Stomach (tissue), 8 donors: ENCODE measurements at regions not wholly inside any gene's neighbourhood (a gene's known extent, or its start where the extent isn't known, plus 50 kb on each side); places are given as distances from the start of the nearest gene placed in this dataset.

Source experiments
- DNase-seq, 2 donors: peaks; one replicate each; pipeline versions ENCODE4 v3.0.0 to v3.0.0-alpha.2; 2013 to 2019
- H3K27ac ChIP-seq, 5 donors: fragments of 200-600 bp in 4 of 5; sonication (generic) in 4 of 5; one replicate each; pipeline ENCODE4 v1.5.1; 2013 to 2019; ENCODE audit warnings: mild to moderate bottlenecking in 1 of 5, moderate library complexity in 1 of 5
- H3K27me3 ChIP-seq, 3 donors: fragments of 200-600 bp; sonication (generic); one replicate each; pipeline ENCODE4 v1.5.1; 2017 to 2019; ENCODE audit warnings: mixed run types in 1 of 3
- H3K36me3 ChIP-seq, 4 donors: fragments of 200-600 bp; sonication (generic); 1 replicate in 3 of 4; 2 replicates in 1 of 4; pipeline ENCODE4 v1.5.1; 2016 to 2019
- H3K4me1 ChIP-seq, 4 donors: fragments of 200-600 bp; sonication (generic); one replicate each; pipeline ENCODE4 v1.5.1; 2016 to 2019
- H3K4me3 ChIP-seq, 4 donors: fragments of 200-600 bp; sonication (generic) in 3 of 4; one replicate each; pipeline ENCODE4 v1.5.1; 2016 to 2019; ENCODE audit warnings: mild to moderate bottlenecking in 1 of 4
- H3K9me3 ChIP-seq, 4 donors: fragments of 200-600 bp; sonication (generic); one replicate each; pipeline ENCODE4 v1.5.1; 2016 to 2019
- CTCF ChIP-seq, 7 experiments: fragments of 450-650 bp in 4 of 7; fragments of 200-600 bp in 3 of 7; sonication (generic) in 3 of 7; IDR thresholded peaks; one replicate each; pipeline ENCODE4 v1.5.1; 2016 to 2019; ENCODE audit warnings: antibody characterized with exemption in 7 of 7, control low read depth in 2 of 7, mild to moderate bottlenecking in 1 of 7
- EP300 ChIP-seq: sonication (generic); formaldehyde crosslinking; IDR thresholded peaks from one replicate; pipeline ENCODE4 v1.6.1; 2017; ENCODE audit warnings: antibody characterized with exemption
- POLR2A ChIP-seq, 4 donors: fragments of 450-650 bp; IDR thresholded peaks; one replicate each; pipeline ENCODE4 v1.6.1; 2016; ENCODE audit warnings: antibody characterized with exemption in 4 of 4, control low read depth in 2 of 4, mild to moderate bottlenecking in 1 of 4, moderate library complexity in 1 of 4
- POLR2AphosphoS5 ChIP-seq, 3 donors: sonication (generic); formaldehyde crosslinking; IDR thresholded peaks; one replicate each; pipeline ENCODE4 v1.6.1; 2016; ENCODE audit warnings: antibody characterized with exemption in 3 of 3
- WGBS, 5 donors: extraction: QIAGEN DNeasy Blood & Tissue Kit in 3 of 5; methylation state at CpG; one replicate each; pipeline versions ENCODE4 v1.1.5 to v1.1.7; 2013 to 2018; 5-methylcytosine and 5-hydroxymethylcytosine counted together
- intact Hi-C: fragments of 100-400 bp; cut with DNase I; formaldehyde crosslinking; loops from one replicate; pipeline ENCODE4 v1.15.1; 2023; ENCODE audit warnings: low total_unique reads
- donor health status: healthy with polysubstance abuse.
- donor health status: Bipolar disorder and iron deficiency.
- donor health status: healthy.

- intact Hi-C loops = no loop called here
- Histone ChIP-seq H3K4me1 (no peaks in the 10 kb centered on the region), H3K4me3 (no peak overlapping the region), H3K9me3 (peaks cover 0 to 6% (median 0%) of the 10 kb centered on the region in 4 donors), H3K27me3 (no peaks in the 10 kb centered on the region), H3K27ac (no peak overlapping the region), H3K36me3 (no peaks in the 10 kb centered on the region)
- no peak for TF ChIP-seq CTCF (IDR thresholded peaks at IDR 0.05)
- TF ChIP-seq POLR2A (IDR thresholded peaks at IDR 0.05) = no peak
- TF ChIP-seq POLR2AphosphoS5 (IDR thresholded peaks at IDR 0.05) = no peak
- no peak for TF ChIP-seq EP300
- DNase-seq = no peak
- 86 to 98% (median 94%) methylated on average over 2 of the region's 2 CpGs for WGBS, 5 donors
Measured at GRCh38 chr14:26320886-26321285, 276.9 kb downstream of the NOVA1 start.

GRCh38 chr14:26319139-26319864, 278.5 kb downstream of the NOVA1 start:
- H3K4me1 ChIP-seq = no peaks in the 10 kb centered on the region
- peaks cover 0 to 6% (median 0%) of the 10 kb centered on the region in 4 donors for H3K9me3 ChIP-seq
- TF ChIP-seq EP300 (no peak), POLR2A (IDR thresholded peaks at IDR 0.05) (no peak), POLR2AphosphoS5 (IDR thresholded peaks at IDR 0.05) (no peak), CTCF (IDR thresholded peaks at IDR 0.05) (no peak)
- intact Hi-C loops = no loop called here
- H3K27ac ChIP-seq = no peak overlapping the region
- WGBS, 5 donors = 75 to 88% (median 78%) methylated on average over 5 of the region's 5 CpGs
- no peak for DNase-seq
- H3K27me3 ChIP-seq = no peaks in the 10 kb centered on the region
- H3K36me3 ChIP-seq = no peaks in the 10 kb centered on the region
- H3K4me3 ChIP-seq = no peak overlapping the region

- Histone ChIP-seq H3K9me3 (peaks cover 0 to 20% (median 10%) of the 10 kb centered on the region in 4 donors), H3K4me3 (no peak overlapping the region), H3K36me3 (no peaks in the 10 kb centered on the region), H3K27ac (no peak overlapping the region), H3K4me1 (no peaks in the 10 kb centered on the region), H3K27me3 (no peaks in the 10 kb centered on the region)
- intact Hi-C loops = no loop called here
- no peak for DNase-seq
- TF ChIP-seq POLR2A (IDR thresholded peaks at IDR 0.05) = no peak
- no peak for TF ChIP-seq EP300
- TF ChIP-seq CTCF (IDR thresholded peaks at IDR 0.05) = no peak
- TF ChIP-seq POLR2AphosphoS5 (IDR thresholded peaks at IDR 0.05) = no peak
Measured at GRCh38 chr14:26304056-26304455, 293.8 kb downstream of the NOVA1 start.

- H3K4me3 ChIP-seq = no peak overlapping the region
- no peak for TF ChIP-seq POLR2AphosphoS5 (IDR thresholded peaks at IDR 0.05)
- no peak for TF ChIP-seq CTCF (IDR thresholded peaks at IDR 0.05)
- TF ChIP-seq POLR2A (IDR thresholded peaks at IDR 0.05) = no peak
- no peak for TF ChIP-seq EP300
- no peaks in the 10 kb centered on the region for H3K27me3 ChIP-seq
- H3K4me1 ChIP-seq = no peaks in the 10 kb centered on the region
- intact Hi-C loops = no loop called here
- no peak overlapping the region for H3K27ac ChIP-seq
- 82 to 87% (median 83%) methylated on average over 3 of the region's 3 CpGs for WGBS, 5 donors
- no peaks in the 10 kb centered on the region for H3K36me3 ChIP-seq
- DNase-seq = no peak
- H3K9me3 ChIP-seq = no peaks in the 10 kb centered on the region
Measured at GRCh38 chr14:26293909-26294308, 303.9 kb downstream of the NOVA1 start.
